ENCODE measurements at regions not wholly inside any gene's neighbourhood (a gene's known extent, or its start where the extent isn't known, plus 50 kb on each side); places are given as distances from the start of the nearest gene placed in this dataset.

DNA sequence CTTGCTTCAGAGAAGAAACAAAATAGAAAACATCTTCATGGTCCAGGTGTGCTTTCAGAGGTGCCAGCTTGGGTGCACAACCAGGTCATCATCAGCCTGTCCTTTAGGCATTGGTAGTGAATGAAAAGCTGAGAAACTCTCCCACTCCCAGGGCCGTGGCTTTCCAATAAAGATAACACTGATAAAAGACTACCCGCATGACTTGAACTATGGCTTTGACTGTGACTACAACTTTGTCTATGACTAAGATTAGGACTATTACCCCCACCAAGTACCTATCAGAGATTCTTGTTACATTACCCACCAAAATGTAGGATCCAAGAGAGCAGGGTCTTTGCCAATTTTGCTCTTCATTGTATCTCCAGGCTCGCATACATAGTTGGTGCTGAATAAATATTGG, 115.2 kb downstream of the EDEM1 start:
- H3K27me3 ChIP-seq (ENCODE audit: low read length) = no peaks in the 10 kb centered on the region
- H4K20me1 ChIP-seq (ENCODE audit: low read depth, low read length) = no peaks in the 10 kb centered on the region
- no peak overlapping the region for H3K27ac ChIP-seq (ENCODE audit: low read depth, low read length)
- H3K79me2 ChIP-seq (ENCODE audit: insufficient read depth, low read length) = no peaks in the 10 kb centered on the region
- H3K36me3 ChIP-seq (ENCODE audit: low read length) = no peaks in the 10 kb centered on the region
- H3K4me2 ChIP-seq (ENCODE audit: low read depth, low read length, poor library complexity, severe bottlenecking) = no peak overlapping the region
- no peaks in the 10 kb centered on the region for H3F3A ChIP-seq (ENCODE audit: insufficient read depth)
- H3K9me2 ChIP-seq (replicated peaks; ENCODE audit: insufficient read depth, low read length) = no peaks in the 10 kb centered on the region
- TF ChIP-seq, protein P1, sequence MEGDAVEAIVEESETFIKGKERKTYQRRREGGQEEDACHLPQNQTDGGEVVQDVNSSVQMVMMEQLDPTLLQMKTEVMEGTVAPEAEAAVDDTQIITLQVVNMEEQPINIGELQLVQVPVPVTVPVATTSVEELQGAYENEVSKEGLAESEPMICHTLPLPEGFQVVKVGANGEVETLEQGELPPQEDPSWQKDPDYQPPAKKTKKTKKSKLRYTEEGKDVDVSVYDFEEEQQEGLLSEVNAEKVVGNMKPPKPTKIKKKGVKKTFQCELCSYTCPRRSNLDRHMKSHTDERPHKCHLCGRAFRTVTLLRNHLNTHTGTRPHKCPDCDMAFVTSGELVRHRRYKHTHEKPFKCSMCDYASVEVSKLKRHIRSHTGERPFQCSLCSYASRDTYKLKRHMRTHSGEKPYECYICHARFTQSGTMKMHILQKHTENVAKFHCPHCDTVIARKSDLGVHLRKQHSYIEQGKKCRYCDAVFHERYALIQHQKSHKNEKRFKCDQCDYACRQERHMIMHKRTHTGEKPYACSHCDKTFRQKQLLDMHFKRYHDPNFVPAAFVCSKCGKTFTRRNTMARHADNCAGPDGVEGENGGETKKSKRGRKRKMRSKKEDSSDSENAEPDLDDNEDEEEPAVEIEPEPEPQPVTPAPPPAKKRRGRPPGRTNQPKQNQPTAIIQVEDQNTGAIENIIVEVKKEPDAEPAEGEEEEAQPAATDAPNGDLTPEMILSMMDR (IDR thresholded peaks at IDR 0.05; ENCODE audit: insufficient read depth, low read length, poor library complexity, severe bottlenecking) = no peak
- no peaks in the 10 kb centered on the region for H3K9me3 ChIP-seq (ENCODE audit: insufficient read depth, low read length)
- H3K9ac ChIP-seq (ENCODE audit: low read length) = no peak overlapping the region
- no peak overlapping the region for H3K4me3 ChIP-seq (ENCODE audit: insufficient read depth, low read length, poor library complexity, severe bottlenecking)
- H2AFZ ChIP-seq (ENCODE audit: low read depth, low read length, severe bottlenecking) = no peak overlapping the region

DNA sequence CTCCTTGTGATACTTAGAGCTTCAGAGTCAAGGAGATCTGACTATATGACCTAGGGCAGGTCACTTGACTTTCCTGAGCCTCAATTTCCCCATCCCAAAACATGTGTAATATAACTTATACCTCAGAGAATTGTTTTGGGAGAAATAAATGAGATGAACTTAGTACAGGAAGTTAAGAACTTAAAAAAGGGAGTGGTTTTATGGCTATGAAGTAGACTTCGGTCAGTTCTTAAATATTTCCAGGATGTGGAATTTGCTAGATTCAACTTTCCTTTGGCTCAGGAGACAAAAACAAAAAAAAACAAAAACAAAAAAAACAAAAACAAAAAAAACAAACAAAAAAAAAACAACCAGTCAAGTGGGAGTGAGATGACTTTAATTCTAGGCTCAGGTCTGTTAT, 116.7 kb downstream of the EDEM1 start:
- no peaks in the 10 kb centered on the region for H3K79me2 ChIP-seq (ENCODE audit: insufficient read depth, low read length)
- no peak overlapping the region for H3K9ac ChIP-seq (ENCODE audit: low read length)
- no peak overlapping the region for H3K4me3 ChIP-seq (ENCODE audit: insufficient read depth, low read length, poor library complexity, severe bottlenecking)
- no peaks in the 10 kb centered on the region for H3K9me2 ChIP-seq (replicated peaks; ENCODE audit: insufficient read depth, low read length)
- H3K4me2 ChIP-seq (ENCODE audit: low read depth, low read length, poor library complexity, severe bottlenecking) = no peak overlapping the region
- H3K27me3 ChIP-seq (ENCODE audit: low read length) = no peaks in the 10 kb centered on the region
- H2AFZ ChIP-seq (ENCODE audit: low read depth, low read length, severe bottlenecking) = no peak overlapping the region
- H3F3A ChIP-seq (ENCODE audit: insufficient read depth) = no peaks in the 10 kb centered on the region
- H3K36me3 ChIP-seq (ENCODE audit: low read length) = no peaks in the 10 kb centered on the region
- H3K27ac ChIP-seq (ENCODE audit: low read depth, low read length) = no peak overlapping the region
- H3K9me3 ChIP-seq (ENCODE audit: insufficient read depth, low read length) = no peaks in the 10 kb centered on the region
- H4K20me1 ChIP-seq (ENCODE audit: low read depth, low read length) = no peaks in the 10 kb centered on the region
- TF ChIP-seq, protein P1 (IDR thresholded peaks at IDR 0.05; ENCODE audit: insufficient read depth, low read length, poor library complexity, severe bottlenecking) = no peak
- TF ChIP-seq EZH2phosphoT487 (conservative IDR thresholded peaks at IDR 0.05; ENCODE audit: low read length) = no peak

DNA sequence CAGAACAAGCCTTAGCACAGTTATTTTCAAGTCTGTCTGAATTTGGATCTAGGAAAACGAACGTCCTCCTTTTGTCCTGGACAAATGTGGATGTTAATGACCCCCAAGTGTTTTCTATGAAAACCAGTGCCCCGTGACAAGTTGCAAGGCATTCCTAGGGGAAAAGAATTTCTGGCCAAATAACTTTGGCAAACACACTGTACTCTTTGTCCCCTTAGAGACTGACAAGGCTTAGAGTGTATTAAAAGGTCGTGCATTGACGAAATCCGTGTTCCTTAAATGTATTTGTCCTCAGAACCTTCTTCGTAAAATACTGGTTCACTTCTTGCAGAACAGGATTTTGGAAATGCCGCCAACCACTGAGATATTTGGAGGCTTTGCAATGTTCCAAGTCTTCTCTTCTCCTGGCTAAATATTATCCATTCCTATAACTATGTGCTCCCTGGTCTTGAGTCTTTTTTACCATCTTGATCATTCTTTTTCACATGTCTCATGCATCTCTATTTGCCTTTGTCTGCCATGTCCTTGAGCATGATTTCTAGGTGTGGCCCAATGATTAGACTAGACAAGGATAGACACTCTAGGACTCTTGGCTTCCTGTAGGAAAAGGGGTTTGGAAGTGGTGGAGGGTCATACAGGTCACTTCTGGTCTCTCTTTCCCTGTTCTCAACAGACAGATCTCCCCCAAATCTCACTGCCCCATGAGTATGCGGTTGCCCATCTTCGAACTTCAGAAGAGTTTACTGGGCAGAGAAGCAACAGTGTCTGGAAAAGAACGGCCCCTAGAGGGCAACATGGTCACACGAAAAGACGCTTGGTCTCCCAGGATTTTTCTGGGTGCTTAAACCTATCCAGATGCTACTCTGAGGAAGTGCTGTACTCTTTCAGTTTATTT, 117.5 kb downstream of the EDEM1 start:
- no peak overlapping the region for H2AFZ ChIP-seq (ENCODE audit: low read depth, low read length, severe bottlenecking)

More for the DNA sequence above, 117.5 kb downstream of the EDEM1 start:
- Histone ChIP-seq H3K9me2 (replicated peaks; ENCODE audit: insufficient read depth, low read length) (no peaks in the 10 kb centered on the region), H3K4me2 (ENCODE audit: low read depth, low read length, poor library complexity, severe bottlenecking) (no peak overlapping the region), H3K36me3 (ENCODE audit: low read length) (no peaks in the 10 kb centered on the region), H3K79me2 (ENCODE audit: insufficient read depth, low read length) (no peaks in the 10 kb centered on the region), H3K9ac (ENCODE audit: low read length) (no peak overlapping the region), H4K20me1 (ENCODE audit: low read depth, low read length) (no peaks in the 10 kb centered on the region), H3K9me3 (ENCODE audit: insufficient read depth, low read length) (no peaks in the 10 kb centered on the region), H3K27ac (ENCODE audit: low read depth, low read length) (no peak overlapping the region), H3F3A (ENCODE audit: insufficient read depth) (no peaks in the 10 kb centered on the region), H3K27me3 (ENCODE audit: low read length) (no peaks in the 10 kb centered on the region), H3K4me3 (ENCODE audit: insufficient read depth, low read length, poor library complexity, severe bottlenecking) (no peak overlapping the region)
- TF ChIP-seq, protein P1 (IDR thresholded peaks at IDR 0.05; ENCODE audit: insufficient read depth, low read length, poor library complexity, severe bottlenecking) = peak; percentile 72
- TF ChIP-seq EZH2phosphoT487 (conservative IDR thresholded peaks at IDR 0.05; ENCODE audit: low read length) = no peak
